ENCODE measurements at regions not wholly inside any gene's neighbourhood (a gene's known extent, or its start where the extent isn't known, plus 50 kb on each side); places are given as distances from the start of the nearest gene placed in this dataset.
"Not testable (repeated sequence)": the region's sequence is repeated elsewhere in the genome, so short reads cannot be mapped to it uniquely, and the experiment has no call there.

- no peak for TF ChIP-seq CTCF (IDR thresholded peaks at IDR 0.05; ENCODE audit: low read depth, low read length)
- H3K4me3 ChIP-seq (replicated peaks in 1 of 2; ENCODE audit: low read depth in 2 of 2, low read length in 2 of 2) = no peak overlapping the region
- DNase-seq (ENCODE audit: low read depth in 2 of 2) = peak in 1 of 2 donors; percentile 71
These were observed 129.1 kb downstream of the S1PR1 start for GRCh38 chr1:101365878-101366277.

GRCh38 chr1:101366513-101367215 is 129.8 kb downstream of the S1PR1 start:
- no peak for TF ChIP-seq CTCF (IDR thresholded peaks at IDR 0.05; ENCODE audit: low read depth, low read length)

GRCh38 chr1:101367630-101368029 is 130.8 kb downstream of the S1PR1 start:
- no peak for DNase-seq (ENCODE audit: low read depth in 2 of 2)
- no peak overlapping the region for H3K4me3 ChIP-seq (replicated peaks in 1 of 2; ENCODE audit: low read depth in 2 of 2, low read length in 2 of 2)
- TF ChIP-seq CTCF (IDR thresholded peaks at IDR 0.05; ENCODE audit: low read depth, low read length) = no peak

More at GRCh38 chr1:101366513-101367215, 129.8 kb downstream of the S1PR1 start:
- no peak overlapping the region for H3K4me3 ChIP-seq (replicated peaks in 1 of 2; ENCODE audit: low read depth in 2 of 2, low read length in 2 of 2)
- DNase-seq (ENCODE audit: low read depth in 2 of 2) = peak; percentile 46 to 55

- no peak for DNase-seq (ENCODE audit: low read depth in 2 of 2)
- H3K4me3 ChIP-seq (replicated peaks in 1 of 2; ENCODE audit: low read depth in 2 of 2, low read length in 2 of 2) = no peak overlapping the region
- TF ChIP-seq CTCF (IDR thresholded peaks at IDR 0.05; ENCODE audit: low read depth, low read length) = no peak
These were observed 133.7 kb downstream of the S1PR1 start for GRCh38 chr1:101370488-101370887.

DNA sequence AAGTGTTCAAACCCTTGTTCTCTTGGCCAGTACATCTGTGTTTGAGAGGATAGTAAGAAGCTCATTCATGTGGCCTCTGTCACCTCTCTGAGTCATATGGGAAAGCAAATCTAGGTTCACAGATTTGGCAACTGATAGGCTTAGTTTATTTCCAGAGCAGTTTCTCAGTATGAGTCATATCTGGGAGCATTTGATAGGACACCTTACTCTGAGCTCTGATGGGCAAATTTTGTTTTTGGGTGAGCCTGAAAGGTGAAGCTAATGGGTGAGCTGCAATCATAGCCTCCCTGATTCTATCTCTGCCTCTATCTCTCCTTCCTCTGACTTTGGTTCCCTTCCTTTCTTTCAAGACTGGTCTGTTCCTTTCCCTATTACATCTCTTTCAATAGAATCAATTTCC is 134.4 kb downstream of the S1PR1 start:
- DNase-seq (ENCODE audit: low read depth in 2 of 2) = peak; percentile 6 to 67
- no peak for TF ChIP-seq CTCF (IDR thresholded peaks at IDR 0.05; ENCODE audit: low read depth, low read length)
- H3K4me3 ChIP-seq (replicated peaks in 1 of 2; ENCODE audit: low read depth in 2 of 2, low read length in 2 of 2) = no peak overlapping the region

DNA sequence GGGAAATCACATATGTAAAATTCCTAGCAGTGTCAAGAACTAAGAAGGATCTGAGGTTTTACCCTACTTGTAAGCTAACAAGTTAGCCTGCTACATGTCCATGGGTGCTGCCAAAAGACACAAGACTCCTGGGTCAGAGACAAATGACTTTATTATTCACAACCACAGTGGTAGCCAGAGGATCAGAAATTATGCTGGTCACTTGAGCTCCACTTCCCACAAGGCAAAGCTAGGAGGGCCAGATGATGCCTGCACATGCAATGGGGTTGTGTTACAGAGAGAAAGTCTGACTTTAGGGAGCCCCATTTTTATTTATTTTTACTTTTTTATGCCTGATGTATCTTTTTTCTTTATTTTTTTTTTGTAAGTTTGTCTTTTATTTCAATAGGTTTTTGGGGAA is 136.8 kb downstream of the S1PR1 start:
- DNase-seq (ENCODE audit: low read depth in 2 of 2) = no peak
- TF ChIP-seq CTCF (IDR thresholded peaks at IDR 0.05; ENCODE audit: low read depth, low read length) = no peak
- no peak overlapping the region for H3K4me3 ChIP-seq (replicated peaks in 1 of 2; ENCODE audit: low read depth in 2 of 2, low read length in 2 of 2)

GRCh38 chr1:101375448-101375847 is 138.6 kb downstream of the S1PR1 start:
- H3K4me3 ChIP-seq (replicated peaks in 1 of 2; ENCODE audit: low read depth in 2 of 2, low read length in 2 of 2); DNase-seq (ENCODE audit: low read depth in 2 of 2): not testable (repeated sequence)

Measured in cardiac fibroblast (primary cell).